ENCODE measurements at regions not wholly inside any gene's neighbourhood (a gene's known extent, or its start where the extent isn't known, plus 50 kb on each side); places are given as distances from the start of the nearest gene placed in this dataset.

GRCh38 chr3:82378392-82378791 is 616.9 kb upstream of the GBE1 start:
- no peak for TF ChIP-seq CTCF (IDR thresholded peaks at IDR 0.05)
- TF ChIP-seq POLR2A (IDR thresholded peaks at IDR 0.05), result no peak
